HG03565 (cell line): ENCODE measurements at regions not wholly inside any gene's neighbourhood (a gene's known extent, or its start where the extent isn't known, plus 50 kb on each side); places are given as distances from the start of the nearest gene placed in this dataset.
"Not testable (repeated sequence)": the region's sequence is repeated elsewhere in the genome, so short reads cannot be mapped to it uniquely, and the experiment has no call there.

Source experiments
- ATAC-seq: cut with Tn5 transposase; IDR thresholded peaks from one replicate; pipeline ENCODE4 v1.9.1; 2021; ENCODE audit warnings: mild to moderate bottlenecking, moderate library complexity; ENCODE audit not compliant: unreplicated experiment

- ATAC-seq: no peak
Measured at GRCh38 chr6:82783587-82784236, 281.9 kb downstream of the UBE3D start.

- ATAC-seq: no peak
Measured at GRCh38 chr6:82785206-82785605, 280.4 kb downstream of the UBE3D start.

DNA sequence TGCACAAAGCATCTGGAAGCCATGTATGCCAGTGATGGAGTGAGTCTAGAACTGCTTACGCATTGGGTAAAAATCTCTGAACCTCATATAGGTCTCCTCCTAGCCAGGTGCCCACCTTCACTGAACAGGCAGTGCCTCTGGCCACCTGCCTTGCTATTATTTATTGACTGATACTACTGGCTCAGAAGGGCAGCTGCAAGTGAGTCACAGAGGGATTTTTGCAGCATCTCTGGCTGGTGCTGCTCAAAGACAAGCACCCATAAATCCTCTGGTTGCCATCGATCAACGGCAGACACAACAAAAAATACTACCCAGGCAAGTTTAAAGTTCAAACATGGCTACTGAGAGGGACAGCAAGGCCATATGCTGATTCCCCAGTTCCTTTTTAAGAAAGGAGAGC is 279.4 kb downstream of the UBE3D start:
- ATAC-seq: no peak

DNA sequence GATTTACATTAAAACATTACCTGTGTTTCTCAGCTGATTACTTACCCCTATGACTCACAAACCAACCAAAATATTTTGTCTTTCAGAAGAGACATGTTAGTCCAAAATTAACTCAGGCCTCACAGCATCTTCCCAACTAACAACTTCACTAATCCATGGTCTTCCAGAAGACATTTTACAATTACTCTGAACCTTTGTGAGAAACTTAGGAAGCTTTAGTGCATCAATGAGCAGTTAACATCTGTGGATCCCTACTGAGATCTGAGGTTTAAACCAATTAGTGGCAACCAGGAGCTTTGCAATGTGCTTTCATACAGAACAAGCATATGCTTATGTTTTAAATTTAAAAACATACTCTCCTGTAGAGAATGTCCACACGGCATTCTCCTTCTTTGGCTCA is 269.7 kb downstream of the UBE3D start:
- ATAC-seq: no peak

DNA sequence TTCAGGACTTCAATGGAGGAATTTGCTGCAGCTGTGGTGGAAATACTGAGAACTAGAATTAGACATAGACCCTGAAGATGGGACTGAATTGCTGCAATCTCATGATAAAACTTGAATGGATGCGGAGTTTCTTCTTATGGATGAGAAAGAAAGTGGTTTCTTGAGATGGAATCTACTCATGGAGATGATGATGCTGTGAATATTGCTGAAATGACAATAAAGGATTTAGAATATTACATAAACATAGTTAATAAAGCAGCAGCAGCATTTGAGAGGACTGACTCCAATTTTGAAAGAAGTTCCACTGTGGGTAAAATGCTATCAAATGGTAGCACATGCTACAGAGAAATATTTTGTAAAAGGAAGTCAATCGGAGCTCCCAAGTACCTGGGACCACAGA is 264.6 kb downstream of the UBE3D start:
- no peak for ATAC-seq

DNA sequence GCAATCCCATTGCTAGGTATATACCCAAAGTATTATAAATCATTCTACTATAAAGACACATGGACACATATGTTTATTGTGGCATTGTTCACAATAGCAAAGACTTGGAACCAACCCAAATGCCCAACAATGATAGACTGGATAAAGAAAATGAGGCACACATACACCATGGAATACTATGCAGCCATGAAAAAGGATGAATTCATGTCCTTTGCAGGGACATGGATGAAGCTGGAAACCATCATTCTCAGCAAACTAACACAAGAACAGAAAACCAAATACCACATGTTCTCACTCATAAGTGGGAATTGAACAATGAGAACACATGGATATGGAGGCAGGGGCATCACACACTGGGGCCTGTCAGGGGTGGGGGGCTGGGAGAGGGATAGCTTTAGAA is 249.4 kb downstream of the UBE3D start:
- not testable (repeated sequence) for ATAC-seq

- no peak for ATAC-seq
Measured at GRCh38 chr6:82818727-82819126, 246.9 kb downstream of the UBE3D start.

DNA sequence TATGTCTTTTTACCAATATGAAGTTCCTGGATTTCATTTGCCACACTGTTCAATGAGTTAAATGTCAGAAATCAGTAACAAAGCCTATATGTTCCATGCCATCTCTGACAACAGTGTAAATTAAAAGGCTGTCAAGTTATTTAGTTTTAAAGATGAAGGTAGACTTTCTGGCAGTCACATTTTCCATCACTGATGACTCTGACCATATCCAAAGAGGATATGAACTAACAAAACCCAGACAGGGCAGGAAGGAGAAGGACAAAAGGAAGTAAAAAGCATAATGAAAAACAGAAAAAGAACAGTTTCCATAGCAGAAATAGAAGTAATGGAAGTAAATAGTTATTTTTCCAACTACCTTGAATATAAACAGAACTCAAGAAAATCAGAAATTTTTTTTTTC is 242.3 kb downstream of the UBE3D start:
- ATAC-seq: no peak

DNA sequence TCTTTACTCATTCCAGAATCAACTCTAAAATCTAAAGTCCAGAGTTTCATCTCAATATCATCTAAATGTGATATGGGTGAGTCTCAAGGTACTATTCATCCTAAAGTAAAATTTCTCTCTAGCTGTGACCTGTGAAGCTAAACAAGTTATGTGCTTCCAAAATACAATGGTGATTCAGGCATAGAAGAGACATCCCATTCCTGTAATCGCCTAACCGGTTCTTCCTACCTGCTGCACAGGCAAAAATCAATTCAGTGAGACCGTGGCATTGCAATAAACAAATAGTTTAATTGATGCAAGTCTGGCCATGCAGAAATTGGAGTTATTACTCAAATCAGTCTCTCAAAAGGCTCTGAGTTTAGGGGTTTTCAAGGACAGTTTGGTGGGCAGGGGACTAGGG is 232.8 kb downstream of the UBE3D start:
- ATAC-seq: no peak

GRCh38 chr6:82833481-82833880 is 232.2 kb downstream of the UBE3D start:
- no peak for ATAC-seq

GRCh38 chr6:82836022-82836575 is 229.5 kb downstream of the UBE3D start:
- no peak for ATAC-seq

DNA sequence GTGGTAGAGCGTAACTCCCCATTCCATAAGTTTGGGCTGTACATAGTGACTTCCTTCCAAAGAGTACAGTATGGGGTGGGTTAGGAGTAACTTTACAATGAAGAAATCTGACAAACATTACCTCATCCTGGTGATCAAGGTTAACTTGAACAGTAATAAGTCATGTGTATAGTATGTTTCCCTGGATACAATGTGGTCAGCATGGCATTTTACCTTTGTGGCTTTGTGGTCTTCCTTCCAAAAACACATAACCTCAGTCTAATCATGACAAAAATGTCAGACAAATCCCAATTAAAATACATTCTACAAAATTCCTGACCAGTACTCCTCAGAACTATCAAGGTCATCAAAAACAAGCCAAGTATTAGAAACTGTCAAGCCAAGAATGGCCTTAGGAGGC is 225.1 kb downstream of the UBE3D start:
- ATAC-seq: no peak

GRCh38 chr6:82841309-82841708 is 224.3 kb downstream of the UBE3D start:
- ATAC-seq: no peak
